ENCODE measurements at regions not wholly inside any gene's neighbourhood (a gene's known extent, or its start where the extent isn't known, plus 50 kb on each side); places are given as distances from the start of the nearest gene placed in this dataset.

DNA sequence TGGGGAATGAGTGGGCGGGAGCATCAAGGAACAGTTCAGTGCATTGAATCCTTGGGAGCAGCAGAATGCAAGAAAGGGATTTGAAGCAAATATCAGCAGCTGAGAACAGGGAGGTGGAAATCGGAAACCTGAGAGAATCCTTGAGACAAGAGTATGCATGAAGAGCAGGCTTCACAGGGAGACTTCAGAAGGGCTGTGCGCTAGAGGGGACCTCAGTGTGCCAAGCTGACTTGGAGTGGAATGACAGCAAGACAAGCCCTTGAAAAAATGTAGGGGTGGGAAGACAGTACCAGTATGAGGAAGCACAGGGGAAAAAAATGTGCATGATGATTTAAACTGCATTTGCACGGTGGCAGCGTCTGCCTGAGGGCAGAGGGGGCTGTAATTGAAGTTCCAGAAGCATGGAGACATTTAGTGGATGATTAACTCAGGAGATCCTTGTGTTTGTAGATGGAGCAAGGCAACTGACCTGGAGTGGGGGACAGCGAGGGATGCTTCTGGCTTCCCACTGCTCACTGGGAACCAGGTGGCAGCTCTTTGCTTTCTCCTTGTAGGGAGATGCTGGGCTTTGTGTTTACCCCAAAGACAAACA, 204.9 kb upstream of the PLET1 start:
- no peak for DNase-seq (ENCODE audit: low read depth)

DNA sequence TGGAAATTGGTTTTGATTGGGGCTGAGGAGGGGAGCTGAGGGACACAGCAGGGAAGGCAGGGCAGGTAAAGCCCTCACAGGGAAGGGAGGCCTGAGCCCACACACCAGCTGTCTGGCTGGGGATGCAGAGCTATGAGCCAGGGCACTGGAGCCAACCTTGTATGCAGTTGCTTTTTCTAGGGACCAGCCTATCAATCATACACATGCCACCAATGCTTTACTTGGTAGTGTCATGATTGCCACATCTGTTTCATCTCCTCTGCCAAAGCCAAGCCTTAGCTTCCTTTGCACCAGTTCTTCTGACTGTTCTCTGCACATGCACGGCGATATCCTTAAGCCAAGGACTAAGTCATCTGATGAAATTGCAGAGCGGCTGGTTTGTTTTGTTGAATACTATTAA, 207.1 kb upstream of the PLET1 start:
- no peak for DNase-seq (ENCODE audit: low read depth)

DNA sequence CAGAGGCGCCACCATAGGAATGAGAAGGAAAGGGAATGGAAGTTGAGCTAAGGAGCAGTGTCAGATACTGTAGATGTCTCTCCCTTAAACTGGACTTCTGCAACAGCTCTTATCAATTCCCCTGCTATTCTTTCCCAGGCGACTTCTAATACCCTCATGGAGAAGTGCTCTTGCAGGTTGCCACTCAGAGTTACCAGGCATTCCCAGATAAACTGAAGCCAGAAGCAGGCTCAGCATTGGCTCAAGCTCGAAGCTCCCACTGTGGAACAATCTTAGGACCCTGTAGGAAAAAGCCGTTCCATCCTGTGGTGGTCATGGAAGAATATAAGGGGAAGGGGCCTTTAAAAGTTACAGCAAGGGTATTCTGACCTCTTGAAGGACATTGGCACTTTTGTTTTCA, 208.7 kb upstream of the PLET1 start:
- no peak for DNase-seq (ENCODE audit: low read depth)

GRCh38 chr11:112470355-112470754, 209.7 kb upstream of the PLET1 start:
- no peak for DNase-seq (ENCODE audit: low read depth)

DNA sequence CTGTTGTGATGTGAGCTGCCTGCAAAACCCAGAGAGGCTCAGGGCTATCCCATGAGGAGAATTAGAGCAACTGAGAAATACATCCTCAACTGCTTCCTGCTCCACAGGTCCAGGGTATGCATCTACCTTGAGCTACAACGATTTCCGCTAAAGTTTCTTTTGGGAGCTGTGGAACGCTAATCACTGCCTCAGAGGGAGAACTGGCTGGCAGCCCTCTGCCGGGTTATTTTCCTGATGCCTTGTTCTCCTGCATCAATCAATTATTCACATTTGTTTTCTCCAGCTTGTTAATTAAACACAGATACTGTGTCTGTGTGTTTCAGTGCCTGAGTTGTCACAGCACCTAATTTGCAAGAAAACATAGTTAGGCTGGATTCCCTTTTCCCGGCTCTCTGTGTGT, 211.1 kb upstream of the PLET1 start:
- no peak for DNase-seq (ENCODE audit: low read depth)

- DNase-seq (ENCODE audit: low read depth), result no peak
Observed at GRCh38 chr11:112477152-112477551, 216.5 kb upstream of the PLET1 start.

GRCh38 chr11:112477581-112478317, 217.1 kb upstream of the PLET1 start:
- no peak for DNase-seq (ENCODE audit: low read depth)

DNA sequence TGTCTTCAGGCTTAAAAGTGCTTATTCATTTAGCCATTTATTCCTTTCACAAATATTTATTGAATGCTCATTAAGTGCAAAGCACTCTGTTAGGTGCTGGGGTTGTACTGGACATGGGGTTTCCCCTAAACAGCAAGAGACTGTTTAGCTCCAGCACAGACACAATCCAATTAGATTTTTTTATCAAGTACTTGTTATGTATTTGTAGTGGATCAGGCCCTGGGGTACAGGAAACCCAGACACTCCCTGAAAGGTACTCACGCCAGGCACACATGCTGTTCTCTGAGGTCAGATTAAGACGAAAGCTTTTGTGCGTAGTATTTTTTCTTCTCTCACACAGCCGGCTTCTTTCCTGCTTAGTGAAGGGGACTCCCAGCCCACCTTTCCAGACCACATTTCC, 218.1 kb upstream of the PLET1 start:
- no peak for DNase-seq (ENCODE audit: low read depth)

DNA sequence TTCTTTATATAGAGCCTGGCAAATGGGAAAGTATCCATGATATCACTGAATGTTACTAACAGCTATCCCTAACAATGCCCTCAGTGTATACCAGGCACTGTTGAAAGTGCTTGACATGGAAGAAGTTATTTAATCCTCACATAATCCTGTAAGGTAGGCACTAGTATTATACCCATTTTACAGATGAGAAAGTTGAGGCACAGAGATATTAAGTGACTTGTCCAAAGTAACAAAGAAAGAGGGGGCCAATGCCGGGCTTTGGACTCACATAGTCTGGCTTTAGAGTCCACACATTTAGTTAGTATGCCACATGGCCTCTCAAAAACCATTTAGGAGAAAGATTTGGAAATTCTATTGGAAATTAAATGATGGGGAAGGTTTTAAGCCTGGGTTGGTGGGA, 220.8 kb upstream of the PLET1 start:
- no peak for DNase-seq (ENCODE audit: low read depth)

- DNase-seq (ENCODE audit: low read depth), result no peak
Observed at GRCh38 chr11:112481893-112482292, 221.2 kb upstream of the PLET1 start.

- no peak for DNase-seq (ENCODE audit: low read depth)
Observed at GRCh38 chr11:112485280-112485679, 224.6 kb upstream of the PLET1 start.

DNA sequence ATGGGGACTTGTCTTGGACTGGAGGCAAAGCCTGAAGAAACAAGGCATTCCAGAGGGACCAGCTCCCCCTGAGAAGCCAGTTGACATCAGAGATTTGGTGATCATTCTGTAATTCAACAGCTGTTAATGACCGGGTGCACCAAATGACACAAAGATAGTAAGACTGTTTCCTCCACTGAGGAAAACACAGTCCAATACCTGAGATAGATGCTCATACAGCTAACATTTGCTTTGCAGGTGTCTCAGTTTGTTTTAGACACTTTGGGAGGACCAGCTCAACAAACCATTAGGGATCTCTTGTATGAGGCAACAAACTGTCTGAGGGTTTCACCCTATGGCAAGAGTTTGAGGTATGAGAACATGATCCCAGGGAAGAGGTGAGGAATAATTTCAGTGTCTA, 237.2 kb upstream of the PLET1 start:
- DNase-seq (ENCODE audit: low read depth), result no peak

GRCh38 chr11:112498701-112499100, 238.0 kb upstream of the PLET1 start:
- no peak for DNase-seq (ENCODE audit: low read depth)

- no peak for DNase-seq (ENCODE audit: low read depth)
Observed at GRCh38 chr11:112499153-112499880, 238.7 kb upstream of the PLET1 start.

DNA sequence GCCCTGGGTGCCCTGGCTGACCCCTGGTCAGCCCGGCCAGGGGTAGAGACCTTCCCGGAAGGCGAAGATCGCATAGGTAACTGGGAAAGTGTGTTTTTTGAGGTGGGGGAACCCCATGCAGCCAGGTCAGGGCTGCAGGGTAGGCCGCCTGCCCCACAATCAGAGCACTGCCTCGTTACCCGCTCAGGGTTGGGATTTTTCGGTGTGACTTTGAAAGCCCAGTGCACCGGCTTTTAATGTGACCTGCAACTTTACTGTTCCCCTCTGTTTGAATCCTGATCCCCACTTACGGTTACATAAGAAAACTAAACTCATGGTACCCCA, 239.2 kb upstream of the PLET1 start:
- no peak for DNase-seq (ENCODE audit: low read depth)

GRCh38 chr11:112503410-112503809, 242.8 kb upstream of the PLET1 start:
- no peak for DNase-seq (ENCODE audit: low read depth)

GRCh38 chr11:112504056-112504455, 243.4 kb upstream of the PLET1 start:
- no peak for DNase-seq (ENCODE audit: low read depth)

DNA sequence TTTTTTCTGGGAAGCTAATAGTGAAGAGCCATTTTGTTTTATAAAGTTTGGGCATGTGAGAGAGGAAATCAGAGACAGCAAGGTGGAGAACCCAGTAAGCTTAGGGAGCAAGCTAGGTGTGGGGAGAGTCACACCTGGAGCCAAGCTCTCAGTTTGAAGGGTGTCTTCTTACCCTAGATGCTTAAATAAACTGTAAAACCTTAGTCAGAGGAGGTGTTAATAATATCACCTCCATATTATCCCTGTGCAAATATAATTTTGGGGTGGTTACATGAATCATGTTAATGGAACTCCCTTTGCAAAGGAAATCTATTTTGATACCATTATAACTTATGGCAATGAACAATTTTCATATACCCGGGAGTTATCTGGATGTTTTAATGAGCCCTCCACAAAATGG, 246.2 kb upstream of the PLET1 start:
- DNase-seq (ENCODE audit: low read depth), result no peak

GRCh38 chr11:112507281-112507680, 246.6 kb upstream of the PLET1 start:
- no peak for DNase-seq (ENCODE audit: low read depth)

DNA sequence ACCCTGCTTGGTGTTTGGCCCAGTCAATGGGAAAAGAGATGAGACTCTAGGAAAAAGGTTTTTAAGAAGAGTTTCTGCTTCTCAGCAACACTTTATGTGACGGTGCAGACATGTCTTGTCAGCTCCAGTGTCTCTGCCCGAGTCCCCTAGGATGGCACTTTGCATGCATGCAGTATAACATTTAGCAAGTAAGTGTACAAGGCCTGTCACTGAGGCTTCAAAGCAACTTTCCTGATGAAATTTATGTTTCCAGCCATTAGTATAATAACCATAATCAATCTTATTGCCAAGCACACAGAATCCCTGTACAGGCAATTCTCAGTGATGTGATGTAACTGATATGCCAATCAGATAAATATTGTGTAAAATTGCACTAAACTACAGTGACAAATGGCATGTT, 248.1 kb upstream of the PLET1 start:
- DNase-seq (ENCODE audit: low read depth), result no peak

DNA sequence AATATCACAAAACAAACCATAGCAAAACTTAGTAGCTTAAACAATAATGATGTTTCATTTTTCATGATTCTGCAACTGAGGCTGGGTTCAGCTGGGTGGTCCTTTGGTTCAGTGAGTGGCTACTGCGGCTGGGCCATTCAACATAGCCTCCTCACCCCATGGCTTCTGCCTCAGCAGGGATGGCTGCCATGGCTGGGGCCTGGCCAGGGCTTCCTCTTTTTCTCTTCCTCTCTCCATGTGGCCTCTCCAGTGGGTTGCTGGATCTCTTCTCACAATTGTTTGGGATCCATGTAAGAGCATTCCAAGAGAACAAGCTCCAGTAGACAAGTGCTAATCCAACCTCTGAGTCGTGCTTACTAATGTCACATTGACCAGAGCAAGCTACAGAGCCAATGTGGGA, 248.6 kb upstream of the PLET1 start:
- no peak for DNase-seq (ENCODE audit: low read depth)

- no peak for DNase-seq (ENCODE audit: low read depth)
Observed at GRCh38 chr11:112511271-112511670, 250.6 kb upstream of the PLET1 start.

DNA sequence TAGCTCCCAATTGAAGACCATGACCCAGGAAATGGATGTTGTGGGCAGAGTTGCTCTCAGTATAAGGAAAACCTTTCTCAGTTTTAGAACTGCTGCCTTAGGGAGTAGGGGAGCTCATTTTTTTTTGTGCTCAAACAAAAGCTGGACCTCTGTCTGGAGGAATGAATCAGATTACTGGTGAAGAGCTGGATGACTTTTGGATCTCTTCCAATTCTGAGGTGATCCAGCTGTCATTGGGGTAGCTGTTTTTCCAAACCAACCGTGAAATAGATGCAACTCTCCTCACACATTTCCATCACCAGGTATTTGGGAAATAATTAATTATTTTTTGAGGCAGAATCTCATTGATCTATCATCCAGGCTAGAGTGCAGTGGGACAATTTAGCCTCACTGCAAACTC, 251.3 kb upstream of the PLET1 start:
- no peak for DNase-seq (ENCODE audit: low read depth)
